Spleen (tissue), 7 donors: ENCODE measurements at regions not wholly inside any gene's neighbourhood (a gene's known extent, or its start where the extent isn't known, plus 50 kb on each side); places are given as distances from the start of the nearest gene placed in this dataset.

Experiments
- POLR2A ChIP-seq, 3 donors: fragments of 450-650 bp; IDR thresholded peaks; one replicate each; pipeline ENCODE4 v1.5.1; 2017; ENCODE audit warnings: antibody characterized with exemption in 3 of 3, mild to moderate bottlenecking in 1 of 3
- POLR2AphosphoS5 ChIP-seq, 3 donors: sonication (generic); formaldehyde crosslinking; IDR thresholded peaks; one replicate each; pipeline ENCODE4 v1.5.1; 2017; ENCODE audit warnings: antibody characterized with exemption in 3 of 3
- TF ChIP-seq, protein P1 (sequence below), 11 experiments: fragments of 200-600 bp in 7 of 11; fragments of 450-650 bp in 4 of 11; sonication (generic) in 4 of 11; IDR thresholded peaks in 8 of 11; conservative IDR thresholded peaks in 3 of 11; 1 replicate in 7 of 11; 2 replicates in 4 of 11; pipeline versions ENCODE4 v1.4.0 to v1.8.0; 2016 to 2021; ENCODE audit warnings: antibody characterized with exemption in 11 of 11, inconsistent platforms in 4 of 11, mild to moderate bottlenecking in 1 of 11
- donor health status: DM: no; HTN: no; CAD: no; lungs with moderate emphysema.
- donor health status: DM: no; HTN: no; CAD: no.
- donor health status: DM: no; HTN: no; CAD: no.

DNA sequence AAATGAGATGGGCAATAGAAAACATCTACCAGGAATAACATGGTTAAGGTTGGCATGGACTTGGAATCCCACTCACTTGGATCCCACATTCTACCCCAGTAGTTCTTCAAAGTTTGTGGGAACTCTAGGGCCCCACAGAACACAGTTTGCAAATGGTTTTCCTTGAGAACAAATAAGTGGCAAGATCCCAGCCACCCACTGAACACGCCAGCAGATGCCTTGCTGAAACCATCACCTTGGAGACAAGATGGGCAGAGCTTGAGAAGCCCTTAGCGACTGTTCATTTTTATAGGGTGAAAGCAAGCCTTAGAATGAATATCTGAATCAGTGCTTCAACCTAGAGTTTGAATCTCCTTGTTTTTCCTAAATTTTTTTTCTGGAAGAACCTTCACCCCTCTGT lies 349.1 kb downstream of the RPS24 start:
- TF ChIP-seq, protein P1, sequence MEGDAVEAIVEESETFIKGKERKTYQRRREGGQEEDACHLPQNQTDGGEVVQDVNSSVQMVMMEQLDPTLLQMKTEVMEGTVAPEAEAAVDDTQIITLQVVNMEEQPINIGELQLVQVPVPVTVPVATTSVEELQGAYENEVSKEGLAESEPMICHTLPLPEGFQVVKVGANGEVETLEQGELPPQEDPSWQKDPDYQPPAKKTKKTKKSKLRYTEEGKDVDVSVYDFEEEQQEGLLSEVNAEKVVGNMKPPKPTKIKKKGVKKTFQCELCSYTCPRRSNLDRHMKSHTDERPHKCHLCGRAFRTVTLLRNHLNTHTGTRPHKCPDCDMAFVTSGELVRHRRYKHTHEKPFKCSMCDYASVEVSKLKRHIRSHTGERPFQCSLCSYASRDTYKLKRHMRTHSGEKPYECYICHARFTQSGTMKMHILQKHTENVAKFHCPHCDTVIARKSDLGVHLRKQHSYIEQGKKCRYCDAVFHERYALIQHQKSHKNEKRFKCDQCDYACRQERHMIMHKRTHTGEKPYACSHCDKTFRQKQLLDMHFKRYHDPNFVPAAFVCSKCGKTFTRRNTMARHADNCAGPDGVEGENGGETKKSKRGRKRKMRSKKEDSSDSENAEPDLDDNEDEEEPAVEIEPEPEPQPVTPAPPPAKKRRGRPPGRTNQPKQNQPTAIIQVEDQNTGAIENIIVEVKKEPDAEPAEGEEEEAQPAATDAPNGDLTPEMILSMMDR (IDR thresholded peaks at IDR 0.05 in 8 of 11, conservative IDR thresholded peaks at IDR 0.05 in 3 of 11): no peak
- TF ChIP-seq POLR2A (IDR thresholded peaks at IDR 0.05): no peak
- TF ChIP-seq POLR2AphosphoS5 (IDR thresholded peaks at IDR 0.05): no peak
